ENCODE measurements at regions not wholly inside any gene's neighbourhood (a gene's known extent, or its start where the extent isn't known, plus 50 kb on each side); places are given as distances from the start of the nearest gene placed in this dataset.

GRCh38 chr6:92376691-92377090 lies 1042.7 kb downstream of the EPHA7 start:
- Histone ChIP-seq H3K4me1 (ENCODE audit: insufficient read depth, low read length) (no peaks in the 10 kb centered on the region), H3K56ac (ENCODE audit: insufficient read length, low read depth, low read length) (no peak overlapping the region), H4K5ac (ENCODE audit: insufficient read length, low read depth, low read length) (no peak overlapping the region), H3K23ac (ENCODE audit: insufficient read length, low read depth, low read length) (no peak overlapping the region), H3K23me2 (ENCODE audit: insufficient read length, low read depth, low read length, poor library complexity, severe bottlenecking) (no peaks in the 10 kb centered on the region), H3K79me1 (ENCODE audit: insufficient read depth, low read depth, low read length, poor library complexity, severe bottlenecking) (no peaks in the 10 kb centered on the region), H3K4me2 (ENCODE audit: insufficient read depth, insufficient read length, low read length) (no peak overlapping the region), H3K27ac (ENCODE audit: insufficient read length, low read depth, low read length) (no peak overlapping the region), H3K9ac (ENCODE audit: extremely low read depth, insufficient read length, low read length) (no peak overlapping the region), H2BK12ac (ENCODE audit: insufficient read length, low read depth, low read length) (no peak overlapping the region), H3T11ph (ENCODE audit: low read length) (no peak overlapping the region), H4K8ac (replicated peaks; ENCODE audit: insufficient read length, low read depth, low read length) (no peak overlapping the region), H2BK120ac (ENCODE audit: low read depth, low read length, poor library complexity, severe bottlenecking) (no peak overlapping the region), H2AK5ac (ENCODE audit: insufficient read length, low read length) (no peak overlapping the region), H2AFZ (ENCODE audit: low read length) (no peak overlapping the region), H2BK15ac (ENCODE audit: low read depth, low read length) (no peak overlapping the region), H3K18ac (ENCODE audit: insufficient read length, low read depth, low read length) (no peak overlapping the region), H3K14ac (ENCODE audit: insufficient read depth, low read length) (no peak overlapping the region), H4K20me1 (ENCODE audit: control insufficient read depth, insufficient read depth, insufficient read length) (no peaks in the 10 kb centered on the region), H2BK5ac (ENCODE audit: insufficient read length, low read length) (no peak overlapping the region), H4K91ac (ENCODE audit: insufficient read length, low read depth, low read length) (no peak overlapping the region), H3K79me2 (ENCODE audit: insufficient read depth, low read length) (no peaks in the 10 kb centered on the region), H3K9me3 (ENCODE audit: control insufficient read depth, low read depth, low read length) (no peaks in the 10 kb centered on the region), H2BK20ac (ENCODE audit: low read depth, low read length, poor library complexity, severe bottlenecking) (no peak overlapping the region), H3K4ac (ENCODE audit: low read depth, low read length) (no peak overlapping the region), H3K27me3 (ENCODE audit: insufficient read depth, low read length) (no peaks in the 10 kb centered on the region)
- Mint-ChIP-seq H3K27me3 (ENCODE audit: low read depth) (no peaks in the 10 kb centered on the region), H3K4me1 (no peaks in the 10 kb centered on the region), H3K27ac (no peak overlapping the region), H3K9me3 (no peaks in the 10 kb centered on the region), H3K4me3 (no peak overlapping the region), H3K36me3 (ENCODE audit: insufficient read depth in 1 of 3, low read depth in 3 of 3) (no peaks in the 10 kb centered on the region)
- TF ChIP-seq CTCF (conservative IDR thresholded peaks at IDR 0.05), result no peak
- no peak for DNase-seq
- no CpG with 5 or more reads among the region's 3 CpGs for WGBS (ENCODE audit: extremely low coverage, insufficient read length, low lambda C conversion rate)

All from H9 (cell line).